Fibroblast of lung (primary cell): ENCODE measurements at regions not wholly inside any gene's neighbourhood (a gene's known extent, or its start where the extent isn't known, plus 50 kb on each side); places are given as distances from the start of the nearest gene placed in this dataset.

ENCODE experiments used
- EZH2 ChIP-seq: IDR thresholded peaks from 2 replicates; pipeline ENCODE4 v1.5.1; 2012; ENCODE audit warnings: low read length, control low read depth, mild to moderate bottlenecking; ENCODE audit errors: missing control alignments
- TF ChIP-seq, protein P1 (sequence below), 2 donors: IDR thresholded peaks in 1 of 2; conservative IDR thresholded peaks in 1 of 2; 1 replicate in 1 of 2; 2 replicates in 1 of 2; pipeline ENCODE4 v1.5.1; 2011 to 2012; ENCODE audit warnings: low read length in 2 of 2, control low read depth in 1 of 2, inconsistent platforms in 1 of 2, low read depth in 1 of 2, mild to moderate bottlenecking in 1 of 2

DNA sequence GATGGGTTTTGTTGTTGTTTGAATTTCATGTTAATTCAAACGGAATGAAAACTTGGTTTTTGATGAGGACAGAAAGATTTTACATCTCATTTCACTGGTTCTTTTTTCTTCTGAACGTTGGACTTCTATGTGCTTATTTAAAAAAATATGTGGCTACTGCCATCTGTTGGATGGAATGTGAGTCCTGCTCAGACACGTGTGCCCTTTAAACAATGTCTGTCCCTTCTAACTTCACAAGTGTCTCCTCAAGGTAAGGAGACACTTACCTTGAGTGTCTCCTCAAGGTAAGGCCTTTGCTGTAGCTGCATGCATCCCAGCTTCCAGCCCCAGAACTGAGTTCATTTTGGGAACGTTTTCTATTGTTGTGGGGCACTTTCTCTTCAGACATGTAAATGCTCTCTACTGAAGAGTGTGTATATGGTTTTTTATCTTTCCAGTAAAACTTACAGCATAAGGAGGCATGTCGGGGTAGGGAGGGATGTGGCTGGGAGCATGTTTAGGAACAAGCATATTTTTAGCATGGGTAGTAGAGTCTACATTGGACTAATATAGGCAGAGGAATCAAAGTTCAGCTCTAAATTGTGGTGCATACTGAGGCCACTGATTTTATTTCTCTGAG is 63.1 kb upstream of the UBE3A start:
- TF ChIP-seq, protein P1, sequence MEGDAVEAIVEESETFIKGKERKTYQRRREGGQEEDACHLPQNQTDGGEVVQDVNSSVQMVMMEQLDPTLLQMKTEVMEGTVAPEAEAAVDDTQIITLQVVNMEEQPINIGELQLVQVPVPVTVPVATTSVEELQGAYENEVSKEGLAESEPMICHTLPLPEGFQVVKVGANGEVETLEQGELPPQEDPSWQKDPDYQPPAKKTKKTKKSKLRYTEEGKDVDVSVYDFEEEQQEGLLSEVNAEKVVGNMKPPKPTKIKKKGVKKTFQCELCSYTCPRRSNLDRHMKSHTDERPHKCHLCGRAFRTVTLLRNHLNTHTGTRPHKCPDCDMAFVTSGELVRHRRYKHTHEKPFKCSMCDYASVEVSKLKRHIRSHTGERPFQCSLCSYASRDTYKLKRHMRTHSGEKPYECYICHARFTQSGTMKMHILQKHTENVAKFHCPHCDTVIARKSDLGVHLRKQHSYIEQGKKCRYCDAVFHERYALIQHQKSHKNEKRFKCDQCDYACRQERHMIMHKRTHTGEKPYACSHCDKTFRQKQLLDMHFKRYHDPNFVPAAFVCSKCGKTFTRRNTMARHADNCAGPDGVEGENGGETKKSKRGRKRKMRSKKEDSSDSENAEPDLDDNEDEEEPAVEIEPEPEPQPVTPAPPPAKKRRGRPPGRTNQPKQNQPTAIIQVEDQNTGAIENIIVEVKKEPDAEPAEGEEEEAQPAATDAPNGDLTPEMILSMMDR (conservative IDR thresholded peaks at IDR 0.05 in 1 of 2, IDR thresholded peaks at IDR 0.05 in 1 of 2; ENCODE audit: low read depth in 1 of 2, low read length in 2 of 2), result peak in 1 of 2 donors; percentile 41
- no peak for TF ChIP-seq EZH2
